ENCODE measurements at regions not wholly inside any gene's neighbourhood (a gene's known extent, or its start where the extent isn't known, plus 50 kb on each side); places are given as distances from the start of the nearest gene placed in this dataset.

- Histone ChIP-seq H3K27me3 (ENCODE audit: control insufficient read depth in 3 of 3, insufficient read depth in 3 of 3, low read length in 3 of 3) (no peaks in the 10 kb centered on the region), H3K27ac (ENCODE audit: low read depth in 1 of 3, low read length in 2 of 3) (no peak overlapping the region), H3K4me3 (ENCODE audit: low read depth in 1 of 3, low read length in 3 of 3) (no peak overlapping the region), H3K36me3 (ENCODE audit: control insufficient read depth in 3 of 3, insufficient read depth in 2 of 3, low read depth in 1 of 3, low read length in 3 of 3) (no peaks in the 10 kb centered on the region), H3K9me3 (ENCODE audit: control insufficient read depth in 2 of 2, insufficient read depth in 1 of 2, low read depth in 1 of 2, low read length in 1 of 2) (no peaks in the 10 kb centered on the region), H3K4me1 (ENCODE audit: control insufficient read depth in 3 of 3, insufficient read depth in 2 of 3, low read depth in 1 of 3, low read length in 2 of 3) (no peaks in the 10 kb centered on the region)
- FAIRE-seq (no peak), DNase-seq (no peak)
- WGBS, 3 donors = 49 to 75% (median 61%) methylated on average over 2 of the region's 2 CpGs
These were observed 328.1 kb downstream of the TLE1 start for GRCh38 chr9:81361296-81361695.

GRCh38 chr9:81351166-81351565, 338.2 kb downstream of the TLE1 start:
- 86 to 89% (median 88%) methylated on average over 2 of the region's 2 CpGs for WGBS, 3 donors
- no peak for FAIRE-seq

GRCh38 chr9:81344366-81344765, 345.0 kb downstream of the TLE1 start:
- Histone ChIP-seq H3K27me3 (ENCODE audit: control insufficient read depth in 3 of 3, insufficient read depth in 3 of 3, low read length in 3 of 3) (no peaks in the 10 kb centered on the region), H3K4me3 (ENCODE audit: low read depth in 1 of 3, low read length in 3 of 3) (no peak overlapping the region), H3K36me3 (ENCODE audit: control insufficient read depth in 3 of 3, insufficient read depth in 2 of 3, low read depth in 1 of 3, low read length in 3 of 3) (no peaks in the 10 kb centered on the region), H3K9me3 (ENCODE audit: control insufficient read depth in 2 of 2, insufficient read depth in 1 of 2, low read depth in 1 of 2, low read length in 1 of 2) (no peaks in the 10 kb centered on the region), H3K4me1 (ENCODE audit: control insufficient read depth in 3 of 3, insufficient read depth in 2 of 3, low read depth in 1 of 3, low read length in 2 of 3) (no peaks in the 10 kb centered on the region), H3K27ac (ENCODE audit: low read depth in 1 of 3, low read length in 2 of 3) (no peak overlapping the region)
- FAIRE-seq (no peak), DNase-seq (no peak)
- WGBS, 3 donors = 73 to 78% (median 77%) methylated on average over 3 of the region's 3 CpGs

More at GRCh38 chr9:81351166-81351565, 338.2 kb downstream of the TLE1 start:
- Histone ChIP-seq H3K36me3 (ENCODE audit: control insufficient read depth in 3 of 3, insufficient read depth in 2 of 3, low read depth in 1 of 3, low read length in 3 of 3) (no peaks in the 10 kb centered on the region), H3K4me3 (ENCODE audit: low read depth in 1 of 3, low read length in 3 of 3) (no peak overlapping the region), H3K27me3 (ENCODE audit: control insufficient read depth in 3 of 3, insufficient read depth in 3 of 3, low read length in 3 of 3) (no peaks in the 10 kb centered on the region), H3K27ac (ENCODE audit: low read depth in 1 of 3, low read length in 2 of 3) (no peak overlapping the region), H3K4me1 (ENCODE audit: control insufficient read depth in 3 of 3, insufficient read depth in 2 of 3, low read depth in 1 of 3, low read length in 2 of 3) (no peaks in the 10 kb centered on the region), H3K9me3 (ENCODE audit: control insufficient read depth in 2 of 2, insufficient read depth in 1 of 2, low read depth in 1 of 2, low read length in 1 of 2) (no peaks in the 10 kb centered on the region)
- no peak for DNase-seq

GRCh38 chr9:81335879-81336421, 353.4 kb downstream of the TLE1 start:
- no peak for FAIRE-seq
- H3K4me1 ChIP-seq (ENCODE audit: control insufficient read depth in 3 of 3, insufficient read depth in 2 of 3, low read depth in 1 of 3, low read length in 2 of 3) = no peaks in the 10 kb centered on the region

GRCh38 chr9:81321551-81321950, 367.8 kb downstream of the TLE1 start:
- Histone ChIP-seq H3K27me3 (ENCODE audit: control insufficient read depth in 3 of 3, insufficient read depth in 3 of 3, low read length in 3 of 3) (no peaks in the 10 kb centered on the region), H3K27ac (ENCODE audit: low read depth in 1 of 3, low read length in 2 of 3) (no peak overlapping the region), H3K4me1 (ENCODE audit: control insufficient read depth in 3 of 3, insufficient read depth in 2 of 3, low read depth in 1 of 3, low read length in 2 of 3) (no peaks in the 10 kb centered on the region), H3K36me3 (ENCODE audit: control insufficient read depth in 3 of 3, insufficient read depth in 2 of 3, low read depth in 1 of 3, low read length in 3 of 3) (no peaks in the 10 kb centered on the region), H3K4me3 (ENCODE audit: low read depth in 1 of 3, low read length in 3 of 3) (no peak overlapping the region), H3K9me3 (ENCODE audit: control insufficient read depth in 2 of 2, insufficient read depth in 1 of 2, low read depth in 1 of 2, low read length in 1 of 2) (peaks cover 2 to 16% of the 10 kb centered on the region in 2 donors)
- FAIRE-seq (no peak), DNase-seq (no peak)
- 86 to 91% (median 89%) methylated on average over 3 of the region's 3 CpGs for WGBS, 3 donors

More at GRCh38 chr9:81335879-81336421, 353.4 kb downstream of the TLE1 start:
- WGBS, 3 donors = 58 to 75% (median 60%) methylated on average over 3 of the region's 3 CpGs
- DNase-seq = no peak
- no peak overlapping the region for H3K4me3 ChIP-seq (ENCODE audit: low read depth in 1 of 3, low read length in 3 of 3)
- no peaks in the 10 kb centered on the region for H3K27me3 ChIP-seq (ENCODE audit: control insufficient read depth in 3 of 3, insufficient read depth in 3 of 3, low read length in 3 of 3)
- no peaks in the 10 kb centered on the region for H3K9me3 ChIP-seq (ENCODE audit: control insufficient read depth in 2 of 2, insufficient read depth in 1 of 2, low read depth in 1 of 2, low read length in 1 of 2)
- no peaks in the 10 kb centered on the region for H3K36me3 ChIP-seq (ENCODE audit: control insufficient read depth in 3 of 3, insufficient read depth in 2 of 3, low read depth in 1 of 3, low read length in 3 of 3)
- H3K27ac ChIP-seq (ENCODE audit: low read depth in 1 of 3, low read length in 2 of 3) = no peak overlapping the region

GRCh38 chr9:81320909-81321482, 368.4 kb downstream of the TLE1 start:
- WGBS, 3 donors = 56 to 67% (median 61%) methylated on average over 4 of the region's 4 CpGs
- Histone ChIP-seq H3K4me1 (ENCODE audit: control insufficient read depth in 3 of 3, insufficient read depth in 2 of 3, low read depth in 1 of 3, low read length in 2 of 3) (no peaks in the 10 kb centered on the region), H3K27ac (ENCODE audit: low read depth in 1 of 3, low read length in 2 of 3) (no peak overlapping the region), H3K36me3 (ENCODE audit: control insufficient read depth in 3 of 3, insufficient read depth in 2 of 3, low read depth in 1 of 3, low read length in 3 of 3) (no peaks in the 10 kb centered on the region), H3K4me3 (ENCODE audit: low read depth in 1 of 3, low read length in 3 of 3) (no peak overlapping the region), H3K9me3 (ENCODE audit: control insufficient read depth in 2 of 2, insufficient read depth in 1 of 2, low read depth in 1 of 2, low read length in 1 of 2) (peaks cover 2 to 17% of the 10 kb centered on the region in 2 donors), H3K27me3 (ENCODE audit: control insufficient read depth in 3 of 3, insufficient read depth in 3 of 3, low read length in 3 of 3) (no peaks in the 10 kb centered on the region)
- FAIRE-seq (no peak), DNase-seq (no peak)

- H3K27ac ChIP-seq (ENCODE audit: low read depth in 1 of 3, low read length in 2 of 3) = no peak overlapping the region
- FAIRE-seq (no peak), DNase-seq (no peak)
- no peaks in the 10 kb centered on the region for H3K36me3 ChIP-seq (ENCODE audit: control insufficient read depth in 3 of 3, insufficient read depth in 2 of 3, low read depth in 1 of 3, low read length in 3 of 3)
- 65 to 77% (median 72%) methylated on average over 3 of the region's 3 CpGs for WGBS, 3 donors
- no peaks in the 10 kb centered on the region for H3K27me3 ChIP-seq (ENCODE audit: control insufficient read depth in 3 of 3, insufficient read depth in 3 of 3, low read length in 3 of 3)
- no peak overlapping the region for H3K4me3 ChIP-seq (ENCODE audit: low read depth in 1 of 3, low read length in 3 of 3)
- no peaks in the 10 kb centered on the region for H3K4me1 ChIP-seq (ENCODE audit: control insufficient read depth in 3 of 3, insufficient read depth in 2 of 3, low read depth in 1 of 3, low read length in 2 of 3)
- peaks cover 2 to 19% of the 10 kb centered on the region in 2 donors for H3K9me3 ChIP-seq (ENCODE audit: control insufficient read depth in 2 of 2, insufficient read depth in 1 of 2, low read depth in 1 of 2, low read length in 1 of 2)
These were observed 370.8 kb downstream of the TLE1 start for GRCh38 chr9:81318571-81318970.

- DNase-seq (no peak), FAIRE-seq (no peak)
- Histone ChIP-seq H3K36me3 (ENCODE audit: control insufficient read depth in 3 of 3, insufficient read depth in 2 of 3, low read depth in 1 of 3, low read length in 3 of 3) (no peaks in the 10 kb centered on the region), H3K27ac (ENCODE audit: low read depth in 1 of 3, low read length in 2 of 3) (no peak overlapping the region), H3K9me3 (ENCODE audit: control insufficient read depth in 2 of 2, insufficient read depth in 1 of 2, low read depth in 1 of 2, low read length in 1 of 2) (peaks cover 2 to 19% of the 10 kb centered on the region in 2 donors), H3K27me3 (ENCODE audit: control insufficient read depth in 3 of 3, insufficient read depth in 3 of 3, low read length in 3 of 3) (no peaks in the 10 kb centered on the region), H3K4me3 (ENCODE audit: low read depth in 1 of 3, low read length in 3 of 3) (no peak overlapping the region), H3K4me1 (ENCODE audit: control insufficient read depth in 3 of 3, insufficient read depth in 2 of 3, low read depth in 1 of 3, low read length in 2 of 3) (no peaks in the 10 kb centered on the region)
- 80 to 86% (median 83%) methylated on average over 7 of the region's 7 CpGs for WGBS, 3 donors
These were observed 371.4 kb downstream of the TLE1 start for GRCh38 chr9:81317939-81318338.

GRCh38 chr9:81317223-81317622, 372.1 kb downstream of the TLE1 start:
- H3K27ac ChIP-seq (ENCODE audit: low read depth in 1 of 3, low read length in 2 of 3) = no peak overlapping the region
- no peaks in the 10 kb centered on the region for H3K36me3 ChIP-seq (ENCODE audit: control insufficient read depth in 3 of 3, insufficient read depth in 2 of 3, low read depth in 1 of 3, low read length in 3 of 3)
- no peak for DNase-seq
- no peak overlapping the region for H3K4me3 ChIP-seq (ENCODE audit: low read depth in 1 of 3, low read length in 3 of 3)
- H3K27me3 ChIP-seq (ENCODE audit: control insufficient read depth in 3 of 3, insufficient read depth in 3 of 3, low read length in 3 of 3) = no peaks in the 10 kb centered on the region
- no peaks in the 10 kb centered on the region for H3K4me1 ChIP-seq (ENCODE audit: control insufficient read depth in 3 of 3, insufficient read depth in 2 of 3, low read depth in 1 of 3, low read length in 2 of 3)
- FAIRE-seq = no peak
- peaks cover 2 to 19% of the 10 kb centered on the region in 2 donors for H3K9me3 ChIP-seq (ENCODE audit: control insufficient read depth in 2 of 2, insufficient read depth in 1 of 2, low read depth in 1 of 2, low read length in 1 of 2)
- 77 to 86% (median 81%) methylated on average over 1 of the region's 1 CpG for WGBS, 3 donors
